ENCODE measurements at regions not wholly inside any gene's neighbourhood (a gene's known extent, or its start where the extent isn't known, plus 50 kb on each side); places are given as distances from the start of the nearest gene placed in this dataset.

DNA sequence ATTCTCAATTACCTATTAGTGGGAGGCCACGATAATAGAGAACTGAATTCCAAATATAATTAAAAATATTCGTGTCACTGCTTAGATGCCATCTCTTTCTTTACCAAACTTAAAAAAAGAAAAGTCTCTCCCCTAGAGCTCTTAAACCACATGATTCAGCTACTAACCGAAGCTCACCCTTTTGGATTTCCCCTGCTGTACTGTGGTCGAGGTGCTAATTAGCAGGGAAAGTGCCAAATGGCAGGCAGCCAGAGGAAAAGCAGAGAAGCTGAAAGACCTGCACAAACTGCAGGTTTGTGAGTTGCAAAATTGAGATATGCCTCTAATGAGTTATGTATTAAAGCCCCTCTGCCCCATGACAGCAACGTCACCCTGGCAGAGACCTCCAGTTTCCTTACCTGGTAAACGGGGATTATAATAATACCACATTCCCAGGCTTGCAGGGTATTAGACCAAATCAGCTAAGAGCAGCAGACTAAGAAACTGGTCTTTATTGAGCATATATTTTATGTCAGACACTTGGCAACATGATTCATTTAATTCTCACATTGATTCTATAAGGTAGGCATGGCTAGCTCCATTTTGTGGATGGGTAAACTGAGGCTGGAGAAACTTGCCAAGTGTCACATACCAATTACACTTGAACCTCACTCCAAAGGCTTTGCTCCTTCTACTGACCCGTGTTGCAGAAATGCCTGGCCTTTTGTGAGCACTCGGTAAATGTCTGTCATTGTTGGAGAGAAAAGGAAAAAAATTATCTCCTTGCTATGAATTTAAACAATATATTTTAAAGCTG is 259.7 kb downstream of the LPIN1 start:
- Mint-ChIP-seq H3K27ac (ENCODE audit: unreplicated experiment) (no peak overlapping the region), H3K4me1 (ENCODE audit: low read depth) (peaks cover 16% of the 10 kb centered on the region), H3K4me3 (ENCODE audit: unreplicated experiment) (no peak overlapping the region), H3K36me3 (ENCODE audit: low read depth) (no peaks in the 10 kb centered on the region), H3K9me3 (ENCODE audit: low read depth) (no peaks in the 10 kb centered on the region), H3K27me3 (ENCODE audit: low read depth) (peaks cover 13% of the 10 kb centered on the region)
- TF ChIP-seq CTCF (IDR thresholded peaks at IDR 0.05) = no peak
- no peak for DNase-seq (ENCODE audit: low spot score)

DNA sequence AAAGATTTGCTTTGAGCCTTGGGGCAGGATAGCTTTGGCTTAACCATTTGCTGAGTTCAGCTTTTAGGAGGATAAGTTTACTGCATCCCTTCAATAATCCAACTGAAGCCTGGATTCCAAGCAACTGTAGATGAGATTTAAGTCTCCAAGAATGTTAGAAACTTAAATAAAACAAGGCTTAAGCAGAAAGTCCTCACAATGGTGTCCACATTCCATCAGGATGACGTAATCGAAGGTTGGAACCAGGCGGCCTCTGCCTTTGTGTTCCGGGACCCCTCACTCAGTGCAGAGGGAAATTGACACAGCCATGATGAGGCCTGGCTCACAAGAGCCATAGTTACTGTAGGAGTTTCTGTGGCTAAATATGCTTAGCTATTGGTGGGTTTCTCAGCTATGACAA is 260.4 kb downstream of the LPIN1 start:
- TF ChIP-seq CTCF (IDR thresholded peaks at IDR 0.05) = no peak

DNA sequence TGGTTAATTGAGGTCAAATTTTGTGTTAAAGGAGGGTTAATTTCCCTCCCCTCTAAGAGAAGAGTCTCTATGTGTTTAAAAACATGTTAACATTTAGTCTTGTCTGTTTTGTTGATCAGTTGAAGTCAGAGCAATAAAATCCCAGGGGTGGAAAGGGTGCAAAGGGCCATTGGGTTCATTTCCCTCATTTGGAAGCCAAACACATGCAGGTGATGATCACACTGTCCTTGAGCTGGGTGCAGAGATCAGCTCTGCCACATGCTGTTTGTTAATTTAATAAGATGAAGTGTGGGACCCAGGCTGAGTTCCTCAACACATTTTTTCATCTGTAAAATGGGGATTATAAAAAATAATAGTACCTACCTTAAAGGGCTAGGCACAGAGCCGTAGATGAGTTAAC is 260.9 kb downstream of the LPIN1 start:
- no peak for DNase-seq (ENCODE audit: low spot score)
- Mint-ChIP-seq H3K4me1 (ENCODE audit: low read depth) (peaks cover 16% of the 10 kb centered on the region), H3K4me3 (ENCODE audit: unreplicated experiment) (no peak overlapping the region), H3K27me3 (ENCODE audit: low read depth) (peaks cover 8% of the 10 kb centered on the region), H3K36me3 (ENCODE audit: low read depth) (no peaks in the 10 kb centered on the region), H3K9me3 (ENCODE audit: low read depth) (no peaks in the 10 kb centered on the region), H3K27ac (ENCODE audit: unreplicated experiment) (no peak overlapping the region)
- no peak for TF ChIP-seq CTCF (IDR thresholded peaks at IDR 0.05)

More for the DNA sequence above, 260.4 kb downstream of the LPIN1 start:
- Mint-ChIP-seq H3K9me3 (ENCODE audit: low read depth) (no peaks in the 10 kb centered on the region), H3K4me3 (ENCODE audit: unreplicated experiment) (no peak overlapping the region), H3K4me1 (ENCODE audit: low read depth) (peaks cover 16% of the 10 kb centered on the region), H3K27ac (ENCODE audit: unreplicated experiment) (no peak overlapping the region), H3K36me3 (ENCODE audit: low read depth) (no peaks in the 10 kb centered on the region), H3K27me3 (ENCODE audit: low read depth) (peaks cover 10% of the 10 kb centered on the region)
- DNase-seq (ENCODE audit: low spot score) = no peak

DNA sequence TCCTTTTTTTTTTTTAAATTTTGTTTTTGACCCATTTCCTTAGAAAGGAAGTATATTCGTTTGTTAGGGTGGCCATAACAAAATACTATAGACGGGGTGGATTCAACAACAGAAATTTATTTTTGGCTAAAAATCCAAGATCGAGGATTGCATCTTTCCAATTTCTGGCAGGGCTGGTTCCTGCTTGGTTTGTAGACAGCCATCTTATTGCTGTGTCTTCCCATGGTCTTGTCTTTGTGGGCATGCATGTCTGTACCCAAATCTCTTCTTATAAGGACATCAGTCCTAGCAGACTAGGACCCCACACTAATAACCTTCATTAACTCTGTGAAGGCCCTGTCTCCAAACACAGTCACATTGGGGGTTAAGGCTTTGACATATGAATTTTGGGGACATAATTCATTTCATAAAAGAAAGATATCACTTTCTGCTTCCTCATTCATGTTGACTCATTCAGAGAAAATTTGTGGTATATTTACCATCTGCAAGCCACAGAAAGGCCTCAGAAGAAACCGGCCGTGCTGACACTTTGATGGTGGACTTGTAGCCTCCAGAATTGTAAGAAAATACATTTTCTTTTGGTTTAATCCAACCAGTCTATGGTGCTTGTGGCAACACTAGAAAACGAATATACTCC is 262.1 kb downstream of the LPIN1 start:
- Mint-ChIP-seq H3K4me1 (ENCODE audit: low read depth) (peaks cover 16% of the 10 kb centered on the region), H3K9me3 (ENCODE audit: low read depth) (no peaks in the 10 kb centered on the region), H3K27me3 (ENCODE audit: low read depth) (peaks cover 6% of the 10 kb centered on the region), H3K27ac (ENCODE audit: unreplicated experiment) (no peak overlapping the region), H3K4me3 (ENCODE audit: unreplicated experiment) (no peak overlapping the region), H3K36me3 (ENCODE audit: low read depth) (no peaks in the 10 kb centered on the region)
- no peak for DNase-seq (ENCODE audit: low spot score)
- TF ChIP-seq CTCF (IDR thresholded peaks at IDR 0.05) = no peak

- Mint-ChIP-seq H3K4me3 (ENCODE audit: unreplicated experiment) (no peak overlapping the region), H3K36me3 (ENCODE audit: low read depth) (no peaks in the 10 kb centered on the region), H3K27ac (ENCODE audit: unreplicated experiment) (no peak overlapping the region), H3K9me3 (ENCODE audit: low read depth) (no peaks in the 10 kb centered on the region), H3K27me3 (ENCODE audit: low read depth) (peaks cover 6% of the 10 kb centered on the region), H3K4me1 (ENCODE audit: low read depth) (peaks cover 16% of the 10 kb centered on the region)
- no peak for TF ChIP-seq CTCF (IDR thresholded peaks at IDR 0.05)
- no peak for DNase-seq (ENCODE audit: low spot score)
These were observed 263.0 kb downstream of the LPIN1 start for GRCh38 chr2:12009323-12009905.

Measured in chondrocyte (in vitro differentiated cells).